ENCODE measurements at regions not wholly inside any gene's neighbourhood (a gene's known extent, or its start where the extent isn't known, plus 50 kb on each side); places are given as distances from the start of the nearest gene placed in this dataset.
"Not testable (repeated sequence)": the region's sequence is repeated elsewhere in the genome, so short reads cannot be mapped to it uniquely, and the experiment has no call there.

DNA sequence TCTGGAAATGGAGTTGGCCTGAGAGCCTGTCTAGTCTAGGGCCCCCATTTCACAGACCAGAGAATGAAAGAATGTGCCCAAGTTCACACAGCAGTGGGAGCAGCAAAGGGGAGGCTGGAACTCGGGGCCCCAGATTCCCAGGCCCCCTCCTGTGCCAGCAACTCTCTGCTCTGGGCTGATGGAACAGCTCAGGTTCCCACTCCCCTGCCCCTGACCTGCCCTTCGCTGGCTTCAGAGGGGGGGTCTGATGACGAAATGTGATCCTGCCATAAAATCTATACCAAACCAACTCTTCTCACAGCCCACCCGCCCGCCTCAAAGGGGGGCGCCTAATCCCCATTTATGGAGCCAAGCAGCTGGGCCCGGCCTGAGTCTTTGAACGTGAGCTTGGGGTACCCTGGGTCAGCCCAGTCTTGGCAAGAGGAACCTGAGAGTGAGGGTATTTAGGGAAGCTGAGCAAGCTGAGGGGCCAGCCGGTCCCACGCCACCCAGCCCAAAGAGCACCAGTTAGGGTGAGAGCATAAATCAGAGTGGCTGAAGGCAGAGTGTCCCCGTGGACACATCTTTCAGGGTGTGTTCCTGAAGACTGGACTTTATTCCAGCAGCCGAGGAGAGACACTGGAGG lies 65.0 kb downstream of the FOXD2 start:
- DNase-seq (ENCODE audit: low spot score) (no peak), ATAC-seq (no peak)
- no peak for TF ChIP-seq ZBTB21 (CRISPR knock-in tag; IDR thresholded peaks at IDR 0.05; ENCODE audit: borderline replicate concordance)
- Mint-ChIP-seq H3K4me1 (no peaks in the 10 kb centered on the region), H3K36me3 (no peaks in the 10 kb centered on the region), H3K9me3 (peaks cover 3% of the 10 kb centered on the region), H3K27me3 (ENCODE audit: low read depth) (peaks cover 57% of the 10 kb centered on the region), H3K4me3 (no peak overlapping the region), H3K27ac (no peak overlapping the region)
- CTCF ChIA-PET = interaction anchor here (1.0 to 1.4 kb wide), 3 partner anchors 8 to 78 kb away, joined by 3 to 4 read pairs (median 3); partner anchors contain the start of gene FOXD2
- POLR2A ChIA-PET = no interaction called here

DNA sequence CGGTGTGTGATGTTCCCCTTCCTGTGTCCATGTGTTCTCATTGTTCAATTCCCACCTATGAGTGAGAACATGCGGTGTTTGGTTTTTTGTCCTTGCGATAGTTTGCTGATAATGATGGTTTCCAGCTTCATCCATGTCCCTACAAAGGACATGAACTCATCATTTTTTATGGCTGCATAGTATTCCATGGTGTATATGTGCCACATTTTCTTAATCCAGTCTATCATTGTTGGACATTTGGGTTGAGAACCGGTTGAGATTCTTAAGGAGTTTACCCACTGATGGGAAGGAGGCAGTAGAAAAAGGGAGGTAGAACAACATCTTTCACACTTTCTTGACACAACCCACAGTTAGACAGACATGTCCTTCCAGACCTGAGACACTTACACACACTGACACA lies 67.0 kb downstream of the FOXD2 start:
- H3K27ac Mint-ChIP-seq; H3K4me1 Mint-ChIP-seq; ATAC-seq; H3K9me3 Mint-ChIP-seq; H3K4me3 Mint-ChIP-seq; DNase-seq (ENCODE audit: low spot score); POLR2A ChIA-PET; H3K36me3 Mint-ChIP-seq: not testable (repeated sequence)
- peaks cover 73% of the 10 kb centered on the region for H3K27me3 Mint-ChIP-seq (ENCODE audit: low read depth)
- CTCF ChIA-PET = interaction anchor here (1.8 to 2.2 kb wide), 2 partner anchors 68 to 221 kb away, joined by 11 to 14 read pairs; partner anchors contain the start of gene FOXD2

- no peaks in the 10 kb centered on the region for H3K36me3 Mint-ChIP-seq
- H3K4me3 Mint-ChIP-seq = no peak overlapping the region
- CTCF ChIA-PET = interaction anchor here (1.1 to 2.2 kb wide), 4 partner anchors 68 to 234 kb away, joined by 3 to 14 read pairs (median 7); partner anchors contain the start of gene FOXD2
- DNase-seq (ENCODE audit: low spot score) (no peak), ATAC-seq (no peak)
- H3K27ac Mint-ChIP-seq = no peak overlapping the region
- peaks cover 78% of the 10 kb centered on the region for H3K27me3 Mint-ChIP-seq (ENCODE audit: low read depth)
- TF ChIP-seq ZNF416 (CRISPR knock-in tag; IDR thresholded peaks at IDR 0.05) = no peak
- TF ChIP-seq ZNF121 (CRISPR knock-in tag; IDR thresholded peaks at IDR 0.05) = peak; percentile 41; the same call in 1 of the 2 replicates
- POLR2A ChIA-PET = no interaction called here
- H3K4me1 Mint-ChIP-seq = peaks cover 13% of the 10 kb centered on the region
- peaks cover 3% of the 10 kb centered on the region for H3K9me3 Mint-ChIP-seq
Measured at GRCh38 chr1:47505267-47505666, 67.4 kb downstream of the FOXD2 start.

DNA sequence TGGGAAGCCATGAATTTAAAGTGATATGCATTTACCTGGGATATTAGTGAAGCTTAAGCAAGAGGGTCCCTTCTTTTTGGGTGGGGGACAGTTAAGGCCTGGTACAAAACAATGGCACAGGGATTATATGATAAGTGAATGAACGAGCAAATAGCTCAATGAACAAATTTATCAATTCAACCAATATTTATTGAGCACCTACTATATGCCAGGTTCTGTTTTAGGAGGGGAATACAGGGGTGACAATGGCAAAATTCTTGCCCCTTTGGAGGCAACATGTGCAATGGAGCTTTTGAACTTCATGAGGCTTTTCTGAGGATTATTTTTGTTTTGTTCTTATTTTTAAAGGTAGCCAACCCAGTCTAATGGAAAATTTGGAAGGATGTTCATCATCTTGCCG lies 68.2 kb downstream of the FOXD2 start:
- Mint-ChIP-seq H3K36me3 (no peaks in the 10 kb centered on the region), H3K4me3 (no peak overlapping the region), H3K9me3 (peaks cover 3% of the 10 kb centered on the region), H3K27ac (no peak overlapping the region), H3K4me1 (peaks cover 13% of the 10 kb centered on the region), H3K27me3 (ENCODE audit: low read depth) (peaks cover 82% of the 10 kb centered on the region)
- CTCF ChIA-PET = interaction anchor here (0.7 to 2.2 kb wide), 6 partner anchors 17 to 233 kb away, joined by 3 to 14 read pairs (median 3); partner anchors contain the start of gene FOXD2
- POLR2A ChIA-PET = no interaction called here
- DNase-seq (ENCODE audit: low spot score) = no peak
- ATAC-seq = no peak
- TF ChIP-seq CREM (CRISPR knock-in tag; IDR thresholded peaks at IDR 0.05) = no peak
- TF ChIP-seq, protein P1, sequence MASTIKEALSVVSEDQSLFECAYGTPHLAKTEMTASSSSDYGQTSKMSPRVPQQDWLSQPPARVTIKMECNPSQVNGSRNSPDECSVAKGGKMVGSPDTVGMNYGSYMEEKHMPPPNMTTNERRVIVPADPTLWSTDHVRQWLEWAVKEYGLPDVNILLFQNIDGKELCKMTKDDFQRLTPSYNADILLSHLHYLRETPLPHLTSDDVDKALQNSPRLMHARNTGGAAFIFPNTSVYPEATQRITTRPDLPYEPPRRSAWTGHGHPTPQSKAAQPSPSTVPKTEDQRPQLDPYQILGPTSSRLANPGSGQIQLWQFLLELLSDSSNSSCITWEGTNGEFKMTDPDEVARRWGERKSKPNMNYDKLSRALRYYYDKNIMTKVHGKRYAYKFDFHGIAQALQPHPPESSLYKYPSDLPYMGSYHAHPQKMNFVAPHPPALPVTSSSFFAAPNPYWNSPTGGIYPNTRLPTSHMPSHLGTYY (CRISPR knock-in tag; IDR thresholded peaks at IDR 0.05) = no peak
- no peak for TF ChIP-seq ZBTB21 (CRISPR knock-in tag; IDR thresholded peaks at IDR 0.05; ENCODE audit: borderline replicate concordance)
- TF ChIP-seq ZNF263 (CRISPR knock-in tag; IDR thresholded peaks at IDR 0.05; ENCODE audit: low read depth) = no peak
- TF ChIP-seq, protein P2, sequence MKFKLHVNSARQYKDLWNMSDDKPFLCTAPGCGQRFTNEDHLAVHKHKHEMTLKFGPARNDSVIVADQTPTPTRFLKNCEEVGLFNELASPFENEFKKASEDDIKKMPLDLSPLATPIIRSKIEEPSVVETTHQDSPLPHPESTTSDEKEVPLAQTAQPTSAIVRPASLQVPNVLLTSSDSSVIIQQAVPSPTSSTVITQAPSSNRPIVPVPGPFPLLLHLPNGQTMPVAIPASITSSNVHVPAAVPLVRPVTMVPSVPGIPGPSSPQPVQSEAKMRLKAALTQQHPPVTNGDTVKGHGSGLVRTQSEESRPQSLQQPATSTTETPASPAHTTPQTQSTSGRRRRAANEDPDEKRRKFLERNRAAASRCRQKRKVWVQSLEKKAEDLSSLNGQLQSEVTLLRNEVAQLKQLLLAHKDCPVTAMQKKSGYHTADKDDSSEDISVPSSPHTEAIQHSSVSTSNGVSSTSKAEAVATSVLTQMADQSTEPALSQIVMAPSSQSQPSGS (CRISPR knock-in tag; IDR thresholded peaks at IDR 0.05; ENCODE audit: borderline replicate concordance, low read depth) = no peak
- TF ChIP-seq FOXK1 (CRISPR knock-in tag; IDR thresholded peaks at IDR 0.05) = no peak
- no peak for TF ChIP-seq FOXP4 (CRISPR knock-in tag; IDR thresholded peaks at IDR 0.05)
- TF ChIP-seq, protein P3, sequence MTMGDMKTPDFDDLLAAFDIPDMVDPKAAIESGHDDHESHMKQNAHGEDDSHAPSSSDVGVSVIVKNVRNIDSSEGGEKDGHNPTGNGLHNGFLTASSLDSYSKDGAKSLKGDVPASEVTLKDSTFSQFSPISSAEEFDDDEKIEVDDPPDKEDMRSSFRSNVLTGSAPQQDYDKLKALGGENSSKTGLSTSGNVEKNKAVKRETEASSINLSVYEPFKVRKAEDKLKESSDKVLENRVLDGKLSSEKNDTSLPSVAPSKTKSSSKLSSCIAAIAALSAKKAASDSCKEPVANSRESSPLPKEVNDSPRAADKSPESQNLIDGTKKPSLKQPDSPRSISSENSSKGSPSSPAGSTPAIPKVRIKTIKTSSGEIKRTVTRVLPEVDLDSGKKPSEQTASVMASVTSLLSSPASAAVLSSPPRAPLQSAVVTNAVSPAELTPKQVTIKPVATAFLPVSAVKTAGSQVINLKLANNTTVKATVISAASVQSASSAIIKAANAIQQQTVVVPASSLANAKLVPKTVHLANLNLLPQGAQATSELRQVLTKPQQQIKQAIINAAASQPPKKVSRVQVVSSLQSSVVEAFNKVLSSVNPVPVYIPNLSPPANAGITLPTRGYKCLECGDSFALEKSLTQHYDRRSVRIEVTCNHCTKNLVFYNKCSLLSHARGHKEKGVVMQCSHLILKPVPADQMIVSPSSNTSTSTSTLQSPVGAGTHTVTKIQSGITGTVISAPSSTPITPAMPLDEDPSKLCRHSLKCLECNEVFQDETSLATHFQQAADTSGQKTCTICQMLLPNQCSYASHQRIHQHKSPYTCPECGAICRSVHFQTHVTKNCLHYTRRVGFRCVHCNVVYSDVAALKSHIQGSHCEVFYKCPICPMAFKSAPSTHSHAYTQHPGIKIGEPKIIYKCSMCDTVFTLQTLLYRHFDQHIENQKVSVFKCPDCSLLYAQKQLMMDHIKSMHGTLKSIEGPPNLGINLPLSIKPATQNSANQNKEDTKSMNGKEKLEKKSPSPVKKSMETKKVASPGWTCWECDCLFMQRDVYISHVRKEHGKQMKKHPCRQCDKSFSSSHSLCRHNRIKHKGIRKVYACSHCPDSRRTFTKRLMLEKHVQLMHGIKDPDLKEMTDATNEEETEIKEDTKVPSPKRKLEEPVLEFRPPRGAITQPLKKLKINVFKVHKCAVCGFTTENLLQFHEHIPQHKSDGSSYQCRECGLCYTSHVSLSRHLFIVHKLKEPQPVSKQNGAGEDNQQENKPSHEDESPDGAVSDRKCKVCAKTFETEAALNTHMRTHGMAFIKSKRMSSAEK (CRISPR knock-in tag; IDR thresholded peaks at IDR 0.05; ENCODE audit: borderline replicate concordance) = no peak
- no peak for TF ChIP-seq ZNF423 (CRISPR knock-in tag; IDR thresholded peaks at IDR 0.05)
- TF ChIP-seq ESRRA (CRISPR knock-in tag; IDR thresholded peaks at IDR 0.05; ENCODE audit: borderline replicate concordance) = no peak
- TF ChIP-seq NR3C1 (CRISPR knock-in tag; conservative IDR thresholded peaks at IDR 0.05; ENCODE audit: low read depth) = no peak
- TF ChIP-seq, protein P4, sequence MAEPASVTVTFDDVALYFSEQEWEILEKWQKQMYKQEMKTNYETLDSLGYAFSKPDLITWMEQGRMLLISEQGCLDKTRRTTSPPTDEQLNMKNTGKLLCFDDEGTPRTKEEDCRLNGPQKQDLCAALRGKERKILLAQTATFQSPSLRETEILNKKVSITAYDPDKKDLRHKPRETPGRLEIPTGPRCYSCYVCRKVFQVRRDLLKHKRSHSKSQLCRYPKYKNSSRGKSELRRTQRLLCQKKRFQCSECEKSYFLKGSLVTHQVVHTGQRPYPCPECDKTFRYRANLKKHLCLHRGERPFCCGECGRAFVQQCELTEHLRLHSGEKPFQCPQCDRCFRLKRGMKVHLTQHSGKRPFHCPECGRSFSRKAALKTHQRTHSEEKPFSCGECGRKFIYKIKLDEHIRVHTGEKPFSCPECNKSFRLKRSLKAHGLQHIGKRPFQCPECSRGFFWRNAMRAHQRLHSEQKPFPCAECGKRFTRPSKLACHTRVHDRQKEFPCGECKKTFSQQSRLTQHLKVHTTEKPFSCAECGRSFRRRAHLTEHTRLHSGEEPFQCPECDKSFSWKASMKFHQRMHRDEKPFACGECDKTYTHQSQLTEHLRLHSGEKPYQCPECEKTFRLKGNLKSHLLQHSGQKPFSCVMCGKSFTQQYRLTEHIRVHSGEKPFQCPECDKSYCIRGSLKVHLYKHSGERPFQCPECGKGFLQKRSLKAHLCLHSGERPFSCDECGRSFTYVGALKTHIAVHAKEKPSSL (CRISPR knock-in tag; conservative IDR thresholded peaks at IDR 0.05) = no peak

Data from WTC11 (cell line).